BE2C (cell line): ENCODE measurements at regions not wholly inside any gene's neighbourhood (a gene's known extent, or its start where the extent isn't known, plus 50 kb on each side); places are given as distances from the start of the nearest gene placed in this dataset.

Source experiments
- DNase-seq: peaks from one replicate; pipeline ENCODE4 v3.0.0-alpha.2; 2020
- H3K27me3 ChIP-seq: fragments of 250-450 bp; sonication (Bioruptor Pico); 2 replicates; pipeline ENCODE4 v1.5.1; 2020; ENCODE audit warnings: mild to moderate bottlenecking
- H3K36me3 ChIP-seq: fragments of 250-450 bp; sonication (Bioruptor Pico); 2 replicates; pipeline ENCODE4 v1.5.1; 2020; ENCODE audit warnings: mild to moderate bottlenecking
- H3K4me1 ChIP-seq: fragments of 250-450 bp; sonication (Bioruptor Pico); 2 replicates; pipeline ENCODE4 v1.5.1; 2020
- H3K4me3 ChIP-seq: 2 replicates; pipeline ENCODE4 v1.5.1; 2011; ENCODE audit warnings: low read depth, low read length
- H3K9me3 ChIP-seq: fragments of 250-450 bp; sonication (Bioruptor Pico); 2 replicates; pipeline ENCODE4 v1.5.1; 2020
- CTCF ChIP-seq: IDR thresholded peaks from 2 replicates; pipeline ENCODE4 v1.5.1; 2012; ENCODE audit warnings: mild to moderate bottlenecking, low read depth, low read length

GRCh38 chr20:19071446-19071725, 141.1 kb upstream of the SLC24A3 start:
- DNase-seq = no peak
- H3K4me1 ChIP-seq = no peaks in the 10 kb centered on the region
- TF ChIP-seq CTCF = no peak
- H3K4me3 ChIP-seq = no peak overlapping the region
- no peaks in the 10 kb centered on the region for H3K27me3 ChIP-seq
- no peaks in the 10 kb centered on the region for H3K9me3 ChIP-seq
- no peaks in the 10 kb centered on the region for H3K36me3 ChIP-seq

- no peak for DNase-seq
- H3K4me1 ChIP-seq = no peaks in the 10 kb centered on the region
- H3K9me3 ChIP-seq = no peaks in the 10 kb centered on the region
- H3K4me3 ChIP-seq = no peak overlapping the region
- H3K36me3 ChIP-seq = no peaks in the 10 kb centered on the region
- H3K27me3 ChIP-seq = no peaks in the 10 kb centered on the region
- TF ChIP-seq CTCF = no peak
Observed at GRCh38 chr20:19071902-19072498, 140.4 kb upstream of the SLC24A3 start.

- Histone ChIP-seq H3K27me3 (no peaks in the 10 kb centered on the region), H3K4me1 (no peaks in the 10 kb centered on the region), H3K4me3 (no peak overlapping the region), H3K9me3 (no peaks in the 10 kb centered on the region), H3K36me3 (no peaks in the 10 kb centered on the region)
- TF ChIP-seq CTCF = no peak
- DNase-seq = no peak
Observed at GRCh38 chr20:19072988-19073387, 139.5 kb upstream of the SLC24A3 start.

- Histone ChIP-seq H3K4me3 (no peak overlapping the region), H3K4me1 (no peaks in the 10 kb centered on the region), H3K36me3 (no peaks in the 10 kb centered on the region), H3K9me3 (no peaks in the 10 kb centered on the region), H3K27me3 (no peaks in the 10 kb centered on the region)
- peak; percentile 46 for TF ChIP-seq CTCF
- DNase-seq = peak; percentile 14
Observed at GRCh38 chr20:19073584-19074218, 138.7 kb upstream of the SLC24A3 start.

- Histone ChIP-seq H3K27me3 (no peaks in the 10 kb centered on the region), H3K4me1 (no peaks in the 10 kb centered on the region), H3K9me3 (no peaks in the 10 kb centered on the region), H3K4me3 (no peak overlapping the region), H3K36me3 (no peaks in the 10 kb centered on the region)
- no peak for TF ChIP-seq CTCF
- DNase-seq = no peak
Observed at GRCh38 chr20:19074356-19074755, 138.1 kb upstream of the SLC24A3 start.

GRCh38 chr20:19074828-19075516, 137.5 kb upstream of the SLC24A3 start:
- H3K4me1 ChIP-seq = no peaks in the 10 kb centered on the region
- no peak for TF ChIP-seq CTCF
- no peak for DNase-seq
- no peaks in the 10 kb centered on the region for H3K27me3 ChIP-seq
- no peak overlapping the region for H3K4me3 ChIP-seq
- no peaks in the 10 kb centered on the region for H3K9me3 ChIP-seq
- no peaks in the 10 kb centered on the region for H3K36me3 ChIP-seq
